ENCODE measurements at regions not wholly inside any gene's neighbourhood (a gene's known extent, or its start where the extent isn't known, plus 50 kb on each side); places are given as distances from the start of the nearest gene placed in this dataset.

DNA sequence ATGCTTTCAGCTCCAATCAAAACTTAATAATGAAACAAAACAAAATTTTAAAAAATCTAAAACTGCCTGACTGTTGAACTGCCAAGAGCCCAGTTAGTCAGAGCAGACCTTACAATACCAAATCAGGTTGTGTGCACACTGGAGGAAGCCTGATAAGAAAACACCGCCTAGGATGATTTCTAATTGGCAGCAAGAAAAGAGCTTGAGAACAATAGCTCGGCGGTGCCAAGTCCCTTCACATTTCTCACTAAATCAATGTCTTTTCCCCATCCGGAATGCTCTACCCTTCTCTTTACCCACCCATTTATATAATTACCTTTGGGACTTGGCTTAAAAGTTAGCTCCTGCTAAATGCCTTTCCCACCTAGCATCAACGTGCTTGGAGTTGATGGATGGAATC is 256.7 kb downstream of the C12orf75 start:
- TF ChIP-seq USF1 (IDR thresholded peaks at IDR 0.05; ENCODE audit: borderline replicate concordance, extremely low read length, insufficient read depth, low read depth, low read length) (no peak), CEBPB (IDR thresholded peaks at IDR 0.05; ENCODE audit: borderline replicate concordance in 1 of 2, low read depth in 2 of 2, low read length in 2 of 2) (no peak), RCOR1 (conservative IDR thresholded peaks at IDR 0.05; ENCODE audit: low read depth, low read length) (no peak), RAD51 (IDR thresholded peaks at IDR 0.05) (no peak), EGR1 (IDR thresholded peaks at IDR 0.05; ENCODE audit: borderline replicate concordance in 1 of 2, low read depth in 2 of 2, low read length in 2 of 2) (no peak)
